ENCODE measurements at regions not wholly inside any gene's neighbourhood (a gene's known extent, or its start where the extent isn't known, plus 50 kb on each side); places are given as distances from the start of the nearest gene placed in this dataset.

DNA sequence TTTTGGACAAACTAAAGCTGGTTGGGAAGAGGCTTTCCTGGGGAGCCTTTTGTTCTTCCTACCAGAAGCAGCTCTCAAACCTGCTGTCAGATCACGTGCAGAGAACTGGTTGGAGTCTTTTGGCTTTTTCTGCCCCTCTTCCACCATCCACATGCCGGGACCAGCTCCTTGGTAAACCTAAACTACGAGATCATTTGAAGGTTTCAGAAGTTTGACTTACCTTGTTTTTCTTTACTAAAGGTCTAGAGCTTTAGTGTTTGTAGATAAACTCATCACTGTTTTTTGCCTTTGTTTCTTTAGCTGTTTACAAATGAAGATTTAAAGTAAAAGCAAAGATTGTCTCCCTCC is 113.4 kb downstream of the HLX start:
- no peak overlapping the region for H3K4me3 ChIP-seq (ENCODE audit: low read depth, low read length)
- TF ChIP-seq, protein P1, sequence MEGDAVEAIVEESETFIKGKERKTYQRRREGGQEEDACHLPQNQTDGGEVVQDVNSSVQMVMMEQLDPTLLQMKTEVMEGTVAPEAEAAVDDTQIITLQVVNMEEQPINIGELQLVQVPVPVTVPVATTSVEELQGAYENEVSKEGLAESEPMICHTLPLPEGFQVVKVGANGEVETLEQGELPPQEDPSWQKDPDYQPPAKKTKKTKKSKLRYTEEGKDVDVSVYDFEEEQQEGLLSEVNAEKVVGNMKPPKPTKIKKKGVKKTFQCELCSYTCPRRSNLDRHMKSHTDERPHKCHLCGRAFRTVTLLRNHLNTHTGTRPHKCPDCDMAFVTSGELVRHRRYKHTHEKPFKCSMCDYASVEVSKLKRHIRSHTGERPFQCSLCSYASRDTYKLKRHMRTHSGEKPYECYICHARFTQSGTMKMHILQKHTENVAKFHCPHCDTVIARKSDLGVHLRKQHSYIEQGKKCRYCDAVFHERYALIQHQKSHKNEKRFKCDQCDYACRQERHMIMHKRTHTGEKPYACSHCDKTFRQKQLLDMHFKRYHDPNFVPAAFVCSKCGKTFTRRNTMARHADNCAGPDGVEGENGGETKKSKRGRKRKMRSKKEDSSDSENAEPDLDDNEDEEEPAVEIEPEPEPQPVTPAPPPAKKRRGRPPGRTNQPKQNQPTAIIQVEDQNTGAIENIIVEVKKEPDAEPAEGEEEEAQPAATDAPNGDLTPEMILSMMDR (IDR thresholded peaks at IDR 0.05; ENCODE audit: low read depth, low read length, missing control alignments), result no peak
- no peak for DNase-seq (ENCODE audit: low read depth)

DNA sequence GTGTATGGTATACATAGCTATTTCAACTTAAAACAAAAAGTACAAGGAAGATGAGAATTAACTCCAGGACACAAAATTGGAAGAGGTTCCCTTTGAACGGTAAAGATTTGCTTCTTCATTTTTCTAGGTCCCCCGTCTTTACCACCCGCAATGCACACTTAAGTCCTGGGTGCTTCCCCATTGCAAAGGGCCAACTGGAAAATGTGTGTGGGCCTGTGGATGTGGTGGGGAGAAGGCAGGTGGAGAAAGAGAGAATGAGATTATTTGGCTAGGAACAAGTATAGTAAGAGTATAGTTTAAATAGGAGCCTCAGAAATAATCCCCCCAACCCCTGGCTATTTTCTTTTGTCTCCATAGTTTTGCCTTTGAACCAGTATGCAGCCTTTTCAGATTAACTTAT is 115.4 kb downstream of the HLX start:
- DNase-seq (ENCODE audit: low read depth), result no peak
- TF ChIP-seq, protein P1 (IDR thresholded peaks at IDR 0.05; ENCODE audit: low read depth, low read length, missing control alignments), result no peak
- no peak overlapping the region for H3K4me3 ChIP-seq (ENCODE audit: low read depth, low read length)

DNA sequence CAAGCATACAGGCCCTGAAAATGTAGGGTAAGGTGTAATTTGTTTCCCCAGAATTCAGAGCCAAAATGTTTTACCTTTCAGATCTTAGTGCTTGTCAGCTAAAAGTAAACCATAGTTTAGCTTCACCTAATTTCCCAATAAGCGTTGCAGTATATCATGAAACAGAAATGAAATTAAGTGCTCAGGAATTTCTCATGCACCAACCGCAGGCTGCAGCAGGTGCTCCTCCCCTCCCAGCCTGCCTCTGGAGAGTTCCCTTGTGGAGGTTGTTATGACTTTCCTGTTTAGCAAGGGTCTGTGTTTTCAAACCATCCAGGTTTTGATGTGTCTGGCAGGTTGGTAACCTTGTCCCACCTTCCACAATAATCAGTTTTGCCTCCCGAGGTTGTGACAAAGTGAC is 118.5 kb downstream of the HLX start:
- TF ChIP-seq, protein P1 (IDR thresholded peaks at IDR 0.05; ENCODE audit: low read depth, low read length, missing control alignments), result no peak
- no peak overlapping the region for H3K4me3 ChIP-seq (ENCODE audit: low read depth, low read length)
- DNase-seq (ENCODE audit: low read depth), result no peak

DNA sequence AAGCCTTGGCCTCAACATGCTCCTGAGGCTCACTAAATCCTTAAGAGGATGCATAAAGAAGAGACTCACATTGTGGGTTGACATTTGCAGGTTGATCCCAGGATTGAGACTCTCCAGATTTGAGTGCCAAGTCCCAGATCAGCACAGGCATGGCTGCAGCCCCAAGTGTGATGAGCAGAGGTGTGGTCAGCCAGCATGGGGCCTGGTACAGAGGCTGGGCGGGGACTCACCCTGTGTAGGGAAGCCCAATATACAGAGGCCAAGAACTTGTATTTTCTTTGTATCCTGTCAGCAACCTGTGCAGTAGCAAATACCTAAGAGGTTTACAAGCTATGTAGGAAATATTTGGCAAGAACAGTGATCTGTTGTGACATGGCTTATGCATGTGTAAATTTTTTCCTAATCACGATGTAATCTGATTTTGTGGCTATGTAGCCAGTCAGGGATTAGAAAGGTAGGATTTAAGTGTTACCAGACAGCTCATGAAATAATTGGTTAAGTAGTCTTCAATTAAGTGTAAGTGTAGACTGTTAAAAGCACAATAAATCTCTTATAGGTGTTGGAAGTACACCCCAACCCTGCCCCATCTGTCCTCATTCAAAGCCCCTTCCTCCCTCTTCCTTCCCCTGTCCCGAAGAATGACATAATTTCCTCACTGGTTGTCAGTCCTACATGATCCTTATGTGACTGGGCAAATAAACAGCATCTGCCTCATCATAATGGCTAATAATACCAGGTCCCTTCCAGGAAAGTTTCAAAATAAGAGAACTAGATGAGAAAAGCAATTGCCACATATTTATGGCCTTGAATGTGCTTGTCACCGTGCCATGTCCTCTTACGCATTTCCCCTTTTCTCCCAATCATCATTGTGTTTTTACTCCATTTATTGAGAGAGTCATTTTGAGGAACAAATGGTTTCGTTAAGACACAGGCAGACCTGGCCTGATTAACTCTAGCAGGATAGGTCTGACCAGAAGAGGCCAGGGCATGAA is 120.9 kb downstream of the HLX start:
- no peak for DNase-seq (ENCODE audit: low read depth)
- no peak overlapping the region for H3K4me3 ChIP-seq (ENCODE audit: low read depth, low read length)
- TF ChIP-seq, protein P1 (IDR thresholded peaks at IDR 0.05; ENCODE audit: low read depth, low read length, missing control alignments), result no peak

DNA sequence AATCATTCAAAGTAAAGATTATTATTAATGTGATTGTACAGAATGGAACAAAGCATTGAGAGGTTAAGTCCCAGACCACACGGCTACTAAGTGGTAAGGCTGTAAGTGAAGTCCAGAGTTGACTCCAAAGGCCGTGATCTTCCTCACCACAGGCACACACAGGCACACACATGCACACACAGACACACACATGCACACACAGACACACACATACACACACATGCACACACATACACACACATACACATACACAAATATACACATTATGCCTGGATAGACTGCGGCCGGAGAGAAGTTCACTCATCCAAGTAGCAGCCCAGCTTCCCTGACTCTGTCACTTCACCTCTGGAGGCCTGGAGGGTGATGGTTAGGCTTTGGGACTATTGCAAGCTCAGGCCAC is 121.9 kb downstream of the HLX start:
- H3K4me3 ChIP-seq (ENCODE audit: low read depth, low read length), result no peak overlapping the region
- TF ChIP-seq, protein P1 (IDR thresholded peaks at IDR 0.05; ENCODE audit: low read depth, low read length, missing control alignments), result no peak
- no peak for DNase-seq (ENCODE audit: low read depth)

DNA sequence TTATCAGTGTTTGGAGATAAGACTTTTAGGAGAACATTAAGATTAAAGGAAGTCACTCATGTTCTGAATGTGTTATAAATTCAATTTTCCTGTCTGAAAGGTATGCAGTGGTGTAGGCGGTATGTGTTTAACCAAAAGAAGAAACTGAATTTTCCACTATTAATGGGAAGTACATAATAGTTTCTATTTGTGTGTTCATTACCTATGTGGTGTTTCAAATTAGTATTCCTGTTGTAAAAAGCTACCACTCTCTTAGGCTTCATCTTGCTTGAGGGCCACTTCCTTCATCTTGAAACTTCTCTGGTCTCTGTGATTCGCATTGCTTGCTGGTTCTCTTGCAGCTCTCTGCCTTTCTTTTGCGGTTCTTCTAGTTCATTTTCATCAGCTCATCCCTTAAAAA is 123.4 kb downstream of the HLX start:
- DNase-seq (ENCODE audit: low read depth), result no peak
- TF ChIP-seq, protein P1 (IDR thresholded peaks at IDR 0.05; ENCODE audit: low read depth, low read length, missing control alignments), result no peak

DNA sequence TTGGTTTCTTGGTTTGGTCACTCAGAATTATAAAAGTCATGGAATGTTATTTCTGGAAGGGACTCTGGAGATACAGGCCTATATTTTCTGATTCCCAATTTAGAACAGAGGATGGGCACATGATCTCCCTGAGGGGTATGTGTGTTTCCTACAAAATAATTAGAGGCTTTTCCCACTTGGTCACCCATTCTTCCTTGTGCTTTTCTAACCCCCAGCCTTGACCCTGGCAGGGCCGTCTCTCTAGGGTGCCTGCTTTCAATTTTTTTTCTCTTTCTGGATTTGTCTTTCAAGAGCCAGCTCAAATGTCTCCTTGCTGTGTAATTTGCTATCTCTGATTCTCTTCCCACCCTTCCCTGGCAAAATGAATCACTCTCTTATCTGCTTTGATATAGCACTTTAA is 131.9 kb downstream of the HLX start:
- TF ChIP-seq, protein P1 (IDR thresholded peaks at IDR 0.05; ENCODE audit: low read depth, low read length, missing control alignments), result no peak
- DNase-seq (ENCODE audit: low read depth), result no peak
- H3K4me3 ChIP-seq (ENCODE audit: low read depth, low read length), result no peak overlapping the region

More for the DNA sequence above, 123.4 kb downstream of the HLX start:
- no peak overlapping the region for H3K4me3 ChIP-seq (ENCODE audit: low read depth, low read length)
